Glutamatergic neuron (in vitro differentiated cells): ENCODE measurements at regions not wholly inside any gene's neighbourhood (a gene's known extent, or its start where the extent isn't known, plus 50 kb on each side); places are given as distances from the start of the nearest gene placed in this dataset.

Source experiments
- DNase-seq: peaks from one replicate; pipeline ENCODE4 v3.0.0; 2022
- H3K27ac Mint-ChIP-seq: one replicate; pipeline ENCODE4 v1.8.0; 2020; ENCODE audit warnings: mild to moderate bottlenecking, mixed read lengths, inconsistent platforms; ENCODE audit not compliant: unreplicated experiment
- H3K27me3 Mint-ChIP-seq: one replicate; pipeline ENCODE4 v1.8.0; 2020; ENCODE audit warnings: mild to moderate bottlenecking, moderate library complexity, mixed read lengths, inconsistent platforms; ENCODE audit not compliant: unreplicated experiment
- H3K36me3 Mint-ChIP-seq: one replicate; pipeline ENCODE4 v1.8.0; 2020; ENCODE audit warnings: mild to moderate bottlenecking, mixed read lengths, inconsistent platforms; ENCODE audit not compliant: unreplicated experiment
- H3K4me1 Mint-ChIP-seq: one replicate; pipeline ENCODE4 v1.8.0; 2020; ENCODE audit warnings: mild to moderate bottlenecking, low read depth, mixed read lengths, inconsistent platforms; ENCODE audit not compliant: unreplicated experiment
- H3K4me3 Mint-ChIP-seq: one replicate; pipeline ENCODE4 v1.8.0; 2020; ENCODE audit warnings: mild to moderate bottlenecking, mixed read lengths, inconsistent platforms; ENCODE audit not compliant: unreplicated experiment
- H3K9me3 Mint-ChIP-seq: one replicate; pipeline ENCODE4 v1.8.0; 2020; ENCODE audit warnings: mild to moderate bottlenecking, moderate library complexity, mixed read lengths, inconsistent platforms; ENCODE audit not compliant: unreplicated experiment
- CTCF ChIP-seq: fragments of 200-600 bp; sonication (generic); IDR thresholded peaks from one replicate; pipeline ENCODE4 v1.5.0; 2021; ENCODE audit not compliant: partially characterized antibody, unreplicated experiment

DNA sequence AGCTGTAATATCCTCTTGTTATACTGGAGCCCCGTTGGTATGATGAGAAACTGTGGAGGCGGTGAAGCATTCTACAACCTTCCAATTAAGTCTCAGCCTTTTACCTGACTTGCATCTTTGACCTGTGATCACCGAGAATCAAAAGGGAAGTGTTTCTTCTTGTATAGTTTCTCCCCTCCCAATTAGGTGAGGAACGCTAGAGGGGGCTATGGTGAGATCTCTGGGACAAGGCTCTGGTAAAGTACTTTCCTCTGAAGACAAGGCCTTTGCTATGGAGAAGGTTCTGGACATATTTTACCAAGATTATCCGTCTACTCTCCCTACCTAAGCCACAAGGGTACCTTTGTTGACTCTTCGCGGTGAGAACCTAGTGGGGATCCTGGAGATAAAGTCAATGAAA is 111.3 kb downstream of the CBLL2 start:
- no peak for TF ChIP-seq CTCF
- H3K36me3 Mint-ChIP-seq: no peaks in the 10 kb centered on the region
- no peaks in the 10 kb centered on the region for H3K4me1 Mint-ChIP-seq
- DNase-seq: no peak
- no peaks in the 10 kb centered on the region for H3K27me3 Mint-ChIP-seq
- H3K9me3 Mint-ChIP-seq: no peaks in the 10 kb centered on the region
- H3K27ac Mint-ChIP-seq: no peak overlapping the region
- no peak overlapping the region for H3K4me3 Mint-ChIP-seq

DNA sequence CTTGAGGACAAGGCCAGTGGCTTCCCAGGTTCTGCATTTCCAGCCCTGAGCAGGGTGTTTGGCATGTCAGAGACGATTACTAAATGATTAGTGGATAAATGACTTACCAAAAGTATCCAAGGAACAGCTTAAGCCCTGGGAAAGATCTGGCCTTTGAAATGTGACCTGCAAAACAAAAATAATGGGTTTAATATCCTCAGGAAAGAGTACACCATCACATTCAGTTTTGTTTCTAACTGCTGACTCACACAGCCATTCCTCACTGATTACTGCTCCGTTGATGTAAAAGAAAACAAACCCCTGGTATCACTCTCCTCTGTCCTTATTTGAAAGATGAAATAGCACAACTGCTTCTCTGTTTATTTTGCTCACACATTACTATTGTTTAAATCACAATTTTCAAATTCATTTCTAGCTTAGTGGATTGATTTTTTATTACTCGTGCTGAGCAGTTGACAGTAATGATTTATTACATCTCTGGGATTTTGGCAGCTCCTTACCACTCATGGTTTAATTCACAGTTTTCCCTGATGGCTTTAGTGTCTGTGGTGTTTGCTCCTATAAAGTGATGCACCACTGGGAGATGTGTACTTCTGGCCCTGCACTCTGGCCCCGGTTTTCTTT is 117.0 kb downstream of the CBLL2 start:
- peaks cover 5% of the 10 kb centered on the region for H3K4me1 Mint-ChIP-seq

GRCh38 chrX:22392133-22392948 is 119.6 kb downstream of the CBLL2 start:
- Mint-ChIP-seq H3K27me3 (no peaks in the 10 kb centered on the region), H3K9me3 (no peaks in the 10 kb centered on the region), H3K4me1 (peaks cover 5% of the 10 kb centered on the region), H3K4me3 (no peak overlapping the region), H3K36me3 (no peaks in the 10 kb centered on the region), H3K27ac (no peak overlapping the region)
- DNase-seq: no peak
- no peak for TF ChIP-seq CTCF

More for the DNA sequence above, 117.0 kb downstream of the CBLL2 start:
- Mint-ChIP-seq H3K9me3 (no peaks in the 10 kb centered on the region), H3K36me3 (no peaks in the 10 kb centered on the region), H3K27ac (no peak overlapping the region), H3K4me3 (no peak overlapping the region), H3K27me3 (no peaks in the 10 kb centered on the region)
- no peak for TF ChIP-seq CTCF
- DNase-seq: no peak

DNA sequence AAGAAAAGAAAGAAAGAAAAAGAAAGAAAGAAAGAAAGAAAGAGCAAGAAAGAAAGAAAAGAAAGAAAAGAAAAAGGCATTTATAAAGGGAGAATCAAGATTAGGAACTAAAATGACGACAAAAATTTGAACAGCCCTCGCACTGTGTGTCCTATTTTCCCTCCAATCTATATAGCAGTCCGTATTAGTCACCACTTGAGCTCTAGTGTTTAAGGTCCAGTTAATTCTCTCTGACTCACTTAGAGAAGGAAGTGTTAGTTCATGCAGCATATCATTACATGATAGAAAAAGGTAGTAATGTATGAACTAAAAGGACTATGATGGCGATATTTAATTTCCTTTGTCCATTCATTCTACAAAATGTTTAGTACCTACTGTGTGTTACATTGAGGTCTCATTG is 122.7 kb downstream of the CBLL2 start:
- no peaks in the 10 kb centered on the region for H3K27me3 Mint-ChIP-seq
- H3K4me1 Mint-ChIP-seq: peaks cover 5% of the 10 kb centered on the region
- no peak for TF ChIP-seq CTCF
- DNase-seq: no peak
- H3K4me3 Mint-ChIP-seq: no peak overlapping the region
- no peaks in the 10 kb centered on the region for H3K36me3 Mint-ChIP-seq
- no peaks in the 10 kb centered on the region for H3K9me3 Mint-ChIP-seq
- H3K27ac Mint-ChIP-seq: no peak overlapping the region

DNA sequence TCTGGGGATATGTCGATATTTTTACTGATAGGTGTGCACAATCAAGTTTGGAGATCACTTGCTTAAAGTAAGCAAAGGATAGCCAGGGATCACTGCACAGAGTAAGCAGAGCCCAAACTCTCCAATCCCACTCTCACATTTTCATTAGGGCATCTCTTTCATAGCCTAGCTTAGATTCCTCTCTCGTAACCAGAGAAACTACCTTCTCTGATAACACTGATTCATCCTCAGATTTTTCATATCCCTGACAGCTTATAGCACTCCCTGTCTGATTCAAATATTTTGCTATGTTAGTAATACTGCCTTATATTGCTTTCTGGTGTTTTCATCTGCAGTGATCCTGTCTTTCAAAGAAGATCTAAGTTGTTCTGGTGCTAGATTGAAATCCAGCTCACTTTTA is 123.7 kb downstream of the CBLL2 start:
- Mint-ChIP-seq H3K36me3 (no peaks in the 10 kb centered on the region), H3K27ac (no peak overlapping the region), H3K9me3 (no peaks in the 10 kb centered on the region), H3K4me1 (peaks cover 5% of the 10 kb centered on the region), H3K4me3 (no peak overlapping the region), H3K27me3 (no peaks in the 10 kb centered on the region)
- TF ChIP-seq CTCF: no peak
- no peak for DNase-seq
